B cell (primary cell): ENCODE measurements at regions not wholly inside any gene's neighbourhood (a gene's known extent, or its start where the extent isn't known, plus 50 kb on each side); places are given as distances from the start of the nearest gene placed in this dataset.

Experiments
- EZH2 ChIP-seq: IDR thresholded peaks from 2 replicates; pipeline ENCODE4 v1.6.1; 2012; ENCODE audit warnings: borderline replicate concordance, low read depth, mild to moderate bottlenecking, moderate library complexity, low read length; ENCODE audit not compliant: insufficient read depth, poor library complexity, severe bottlenecking
- TF ChIP-seq, protein P1 (sequence below): fragments of 200-600 bp; IDR thresholded peaks from one replicate; pipeline ENCODE4 v1.8.0; 2022; ENCODE audit warnings: antibody characterized with exemption, mild to moderate bottlenecking

- no peak for TF ChIP-seq EZH2
- TF ChIP-seq, protein P1, sequence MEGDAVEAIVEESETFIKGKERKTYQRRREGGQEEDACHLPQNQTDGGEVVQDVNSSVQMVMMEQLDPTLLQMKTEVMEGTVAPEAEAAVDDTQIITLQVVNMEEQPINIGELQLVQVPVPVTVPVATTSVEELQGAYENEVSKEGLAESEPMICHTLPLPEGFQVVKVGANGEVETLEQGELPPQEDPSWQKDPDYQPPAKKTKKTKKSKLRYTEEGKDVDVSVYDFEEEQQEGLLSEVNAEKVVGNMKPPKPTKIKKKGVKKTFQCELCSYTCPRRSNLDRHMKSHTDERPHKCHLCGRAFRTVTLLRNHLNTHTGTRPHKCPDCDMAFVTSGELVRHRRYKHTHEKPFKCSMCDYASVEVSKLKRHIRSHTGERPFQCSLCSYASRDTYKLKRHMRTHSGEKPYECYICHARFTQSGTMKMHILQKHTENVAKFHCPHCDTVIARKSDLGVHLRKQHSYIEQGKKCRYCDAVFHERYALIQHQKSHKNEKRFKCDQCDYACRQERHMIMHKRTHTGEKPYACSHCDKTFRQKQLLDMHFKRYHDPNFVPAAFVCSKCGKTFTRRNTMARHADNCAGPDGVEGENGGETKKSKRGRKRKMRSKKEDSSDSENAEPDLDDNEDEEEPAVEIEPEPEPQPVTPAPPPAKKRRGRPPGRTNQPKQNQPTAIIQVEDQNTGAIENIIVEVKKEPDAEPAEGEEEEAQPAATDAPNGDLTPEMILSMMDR = no peak
Observed at GRCh38 chr2:9087121-9087681, 83.7 kb upstream of the MBOAT2 start.
